ENCODE measurements at regions not wholly inside any gene's neighbourhood (a gene's known extent, or its start where the extent isn't known, plus 50 kb on each side); places are given as distances from the start of the nearest gene placed in this dataset.
"Not testable (repeated sequence)": the region's sequence is repeated elsewhere in the genome, so short reads cannot be mapped to it uniquely, and the experiment has no call there.

DNA sequence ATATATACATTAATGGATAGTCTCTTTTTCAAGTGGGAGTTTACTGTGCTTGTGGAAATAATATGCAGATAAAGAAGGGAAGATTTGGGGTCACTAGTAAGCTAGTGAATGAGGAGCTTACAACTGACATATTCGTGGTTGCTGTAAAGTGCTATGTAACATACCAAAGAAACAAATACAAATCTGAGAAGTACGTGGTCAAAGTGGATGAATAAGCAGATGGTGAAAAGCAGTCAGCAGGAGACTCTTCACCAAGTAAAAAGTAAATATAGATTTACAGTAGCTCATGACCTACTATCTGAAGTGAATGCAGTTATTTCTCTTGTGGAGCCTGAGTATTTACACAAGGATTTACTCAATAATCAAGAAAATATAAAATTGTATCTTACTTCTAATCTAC is 136.6 kb upstream of the ELAC2 start:
- H3K27me3 ChIP-seq: no peaks in the 10 kb centered on the region
- intact Hi-C loops (cut with DNase I; ENCODE audit: low total_unique reads): no loop called here
- no peaks in the 10 kb centered on the region for H3K36me3 ChIP-seq
- H3K4me1 ChIP-seq: no peaks in the 10 kb centered on the region
- peaks cover 0 to 2% (median 0%) of the 10 kb centered on the region in 4 donors for H3K9me3 ChIP-seq
- H3K27ac ChIP-seq: no peak overlapping the region
- no peak overlapping the region for H3K4me3 ChIP-seq
- WGBS, 5 donors: 50 to 55% (median 53%) methylated on average over 2 of the region's 2 CpGs
- no peak for TF ChIP-seq EP300 (IDR thresholded peaks at IDR 0.05)
- DNase-seq: no peak

DNA sequence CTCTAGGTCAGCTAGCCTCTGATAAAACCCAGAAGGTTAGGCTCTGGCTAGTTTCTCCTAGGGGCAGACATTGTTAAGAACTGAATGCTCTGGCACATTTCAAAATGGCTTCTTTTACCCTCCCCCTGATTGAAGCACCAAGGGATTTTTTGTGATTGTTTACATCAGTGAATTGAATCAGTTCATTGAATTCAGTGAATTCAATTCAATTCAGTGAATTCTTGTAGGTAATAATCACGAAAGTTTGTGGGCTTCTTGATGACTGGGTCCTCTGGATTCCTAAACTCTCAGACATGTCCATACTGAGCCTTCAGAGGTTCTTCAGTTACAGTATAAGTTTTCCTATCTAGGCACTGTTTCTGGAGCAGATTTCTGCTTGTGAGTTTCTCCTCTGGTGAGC is 135.2 kb upstream of the ELAC2 start:
- H3K4me3 ChIP-seq: no peak overlapping the region
- TF ChIP-seq EP300 (IDR thresholded peaks at IDR 0.05): no peak
- TF ChIP-seq POLR2A (IDR thresholded peaks at IDR 0.05): no peak
- no peak for TF ChIP-seq CTCF (IDR thresholded peaks at IDR 0.05)
- no peak for TF ChIP-seq POLR2AphosphoS5 (IDR thresholded peaks at IDR 0.05)
- H3K27ac ChIP-seq: no peak overlapping the region
- WGBS, 5 donors: 48 to 85% (median 76%) methylated on average over 1 of the region's 1 CpG
- H3K36me3 ChIP-seq: no peaks in the 10 kb centered on the region
- H3K27me3 ChIP-seq: no peaks in the 10 kb centered on the region
- intact Hi-C loops (cut with DNase I; ENCODE audit: low total_unique reads): no loop called here
- peaks cover 0 to 2% (median 0%) of the 10 kb centered on the region in 4 donors for H3K9me3 ChIP-seq
- DNase-seq: no peak
- H3K4me1 ChIP-seq: no peaks in the 10 kb centered on the region

DNA sequence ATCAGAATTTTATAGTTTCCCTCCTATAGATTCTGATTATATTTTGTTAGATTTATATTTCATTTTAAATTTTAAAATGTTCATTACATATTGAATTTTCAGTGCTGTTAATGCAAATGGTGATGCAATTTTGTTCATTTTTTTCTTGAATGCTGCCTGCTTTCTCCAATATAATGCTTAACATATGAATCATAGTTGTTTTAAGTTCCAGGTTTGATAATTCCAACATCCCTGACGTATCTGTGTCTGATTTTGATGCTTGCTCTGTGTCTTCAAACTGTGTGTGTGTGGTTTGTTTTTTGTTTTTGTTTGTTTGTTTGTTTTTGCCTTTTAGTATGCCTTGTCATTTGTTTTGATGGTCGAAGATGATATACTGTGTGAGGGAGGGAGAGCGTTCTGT is 134.7 kb upstream of the ELAC2 start:
- Histone ChIP-seq H3K9me3 (peaks cover 0 to 2% (median 0%) of the 10 kb centered on the region in 4 donors), H3K27me3 (no peaks in the 10 kb centered on the region), H3K4me3 (no peak overlapping the region), H3K27ac (no peak overlapping the region), H3K36me3 (no peaks in the 10 kb centered on the region), H3K4me1 (no peaks in the 10 kb centered on the region)
- intact Hi-C loops (cut with DNase I; ENCODE audit: low total_unique reads): no loop called here
- TF ChIP-seq CTCF (IDR thresholded peaks at IDR 0.05) (no peak), POLR2AphosphoS5 (IDR thresholded peaks at IDR 0.05) (no peak), EP300 (IDR thresholded peaks at IDR 0.05) (no peak), POLR2A (IDR thresholded peaks at IDR 0.05) (no peak)
- 63 to 89% (median 79%) methylated on average over 3 of the region's 3 CpGs for WGBS, 5 donors
- DNase-seq: no peak

DNA sequence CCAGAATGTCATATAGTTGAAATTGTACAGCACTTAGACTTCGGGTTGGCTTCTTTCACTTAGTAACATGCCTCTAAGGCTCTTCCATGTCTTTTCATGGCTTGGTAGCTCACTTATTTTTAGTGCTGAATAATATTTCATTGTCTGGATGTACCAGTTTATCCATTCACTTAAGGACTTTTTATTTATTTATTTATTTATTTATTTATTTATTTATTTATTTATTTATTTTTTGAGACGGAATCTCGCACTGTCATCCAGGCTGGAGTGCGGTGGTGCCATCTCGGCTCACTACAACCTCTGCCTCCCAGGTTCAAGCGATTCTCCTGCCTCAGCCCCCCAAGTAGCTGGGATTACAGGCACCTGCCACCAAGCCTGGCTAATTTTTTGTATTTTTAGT is 132.9 kb upstream of the ELAC2 start:
- H3K9me3 ChIP-seq: not testable (repeated sequence)

DNA sequence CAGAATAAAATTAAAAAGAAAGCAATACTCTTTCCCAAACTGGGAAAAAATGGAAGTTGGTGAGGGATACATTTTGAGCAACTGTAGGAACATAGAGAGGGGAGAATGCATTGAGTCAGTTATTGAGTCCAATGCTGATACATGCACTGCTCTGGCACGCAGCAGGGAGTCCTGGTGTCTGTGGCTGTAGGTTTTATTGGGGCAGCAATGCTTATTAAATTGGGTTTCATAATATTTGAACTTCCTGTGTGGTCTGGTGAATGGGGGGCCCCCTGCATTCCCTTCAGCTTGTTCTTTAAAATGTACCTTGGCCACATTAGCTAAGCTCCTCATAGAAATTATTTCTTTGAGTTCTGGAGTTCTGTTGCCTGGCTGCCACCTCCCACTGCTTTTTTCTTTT is 125.2 kb upstream of the ELAC2 start:
- WGBS, 5 donors: 89 to 97% (median 93%) methylated on average over 1 of the region's 1 CpG
- intact Hi-C loops (cut with DNase I; ENCODE audit: low total_unique reads): no loop called here
- Histone ChIP-seq H3K4me3 (no peak overlapping the region), H3K9me3 (peaks cover 0 to 11% (median 0%) of the 10 kb centered on the region in 4 donors), H3K4me1 (no peaks in the 10 kb centered on the region), H3K36me3 (no peaks in the 10 kb centered on the region), H3K27me3 (no peaks in the 10 kb centered on the region), H3K27ac (no peak overlapping the region)
- no peak for DNase-seq
- TF ChIP-seq POLR2A (IDR thresholded peaks at IDR 0.05) (no peak), POLR2AphosphoS5 (IDR thresholded peaks at IDR 0.05) (no peak)

More for the DNA sequence above, 132.9 kb upstream of the ELAC2 start:
- H3K4me1 ChIP-seq; H3K4me3 ChIP-seq; H3K36me3 ChIP-seq; H3K27ac ChIP-seq; intact Hi-C loops (cut with DNase I; ENCODE audit: low total_unique reads); DNase-seq; H3K27me3 ChIP-seq: not testable (repeated sequence)
- 94 to 98% (median 96%) methylated on average over 6 of the region's 6 CpGs for WGBS, 5 donors

- H3K36me3 ChIP-seq: no peaks in the 10 kb centered on the region
- 29 to 78% (median 42%) methylated on average over 2 of the region's 2 CpGs for WGBS, 5 donors
Observed at GRCh38 chr17:13140750-13141149, 122.9 kb upstream of the ELAC2 start.

More at GRCh38 chr17:13140750-13141149, 122.9 kb upstream of the ELAC2 start:
- Histone ChIP-seq H3K4me3 (no peak overlapping the region), H3K4me1 (no peaks in the 10 kb centered on the region), H3K27me3 (no peaks in the 10 kb centered on the region), H3K9me3 (peaks cover 0 to 11% (median 0%) of the 10 kb centered on the region in 4 donors), H3K27ac (no peak overlapping the region)
- TF ChIP-seq CTCF (IDR thresholded peaks at IDR 0.05): no peak
- TF ChIP-seq POLR2AphosphoS5 (IDR thresholded peaks at IDR 0.05): no peak
- no peak for TF ChIP-seq POLR2A (IDR thresholded peaks at IDR 0.05)
- no peak for TF ChIP-seq EP300 (IDR thresholded peaks at IDR 0.05)
- DNase-seq: peak in 1 of 2 donors; percentile 16
- intact Hi-C loops (cut with DNase I; ENCODE audit: low total_unique reads): no loop called here

Measured in stomach (tissue), 8 donors.